Heart left ventricle (tissue), 16 donors: ENCODE measurements at regions not wholly inside any gene's neighbourhood (a gene's known extent, or its start where the extent isn't known, plus 50 kb on each side); places are given as distances from the start of the nearest gene placed in this dataset.

Experiments
- ATAC-seq, 4 donors: fragments of 200-7000 bp; cut with Tn5 transposase; one replicate each; pipeline ENCODE4 v1.9.1; 2020 to 2022; ENCODE audit warnings: moderate library complexity in 4 of 4, mild to moderate bottlenecking in 3 of 4, moderate number of reproducible peaks in 1 of 4
- DNase-seq, 5 donors: peaks; one replicate each; pipeline ENCODE4 v3.0.0-alpha.2; 2020
- H3K27ac ChIP-seq, 12 donors: fragments of 200-600 bp; sonication (generic) in 4 of 12; one replicate each; pipeline versions ENCODE4 v1.5.0 to v1.8.0; 2016 to 2022; ENCODE audit warnings: mild to moderate bottlenecking in 2 of 12
- H3K27me3 ChIP-seq, 9 donors: fragments of 200-600 bp; sonication (generic) in 2 of 9; one replicate each; pipeline versions ENCODE4 v1.5.1 to v1.8.0; 2016 to 2022; ENCODE audit warnings: mild to moderate bottlenecking in 3 of 9
- H3K36me3 ChIP-seq, 9 donors: fragments of 200-600 bp; sonication (generic) in 2 of 9; one replicate each; pipeline versions ENCODE4 v1.5.0 to v1.8.0; 2018 to 2022; ENCODE audit warnings: mild to moderate bottlenecking in 2 of 9
- H3K4me1 ChIP-seq, 12 donors: fragments of 200-600 bp; sonication (generic) in 4 of 12; one replicate each; pipeline versions ENCODE4 v1.5.0 to v1.8.0; 2016 to 2022; ENCODE audit warnings: mild to moderate bottlenecking in 3 of 12
- H3K4me3 ChIP-seq, 12 donors: fragments of 200-600 bp; sonication (generic) in 4 of 12; one replicate each; pipeline versions ENCODE4 v1.5.0 to v1.8.0; 2017 to 2022; ENCODE audit warnings: mild to moderate bottlenecking in 9 of 12, moderate library complexity in 4 of 12
- H3K9me3 ChIP-seq, 12 donors: fragments of 200-600 bp; sonication (generic) in 4 of 12; one replicate each; pipeline versions ENCODE4 v1.5.0 to v1.8.0; 2016 to 2022; ENCODE audit warnings: mild to moderate bottlenecking in 1 of 12
- POLR2A ChIP-seq, 2 donors: fragments of 450-650 bp; IDR thresholded peaks; one replicate each; pipeline ENCODE4 v1.6.1; 2017; ENCODE audit warnings: antibody characterized with exemption in 2 of 2, mild to moderate bottlenecking in 2 of 2, moderate library complexity in 2 of 2
- WGBS, 4 donors: extraction: QIAGEN DNeasy Blood & Tissue Kit in 2 of 4; methylation state at CpG; one replicate each; pipeline versions ENCODE4 v1.1.5 to v1.1.7; 2013 to 2018; 5-methylcytosine and 5-hydroxymethylcytosine counted together
- intact Hi-C, 10 donors: fragments of 100-400 bp; cut with DNase I; formaldehyde crosslinking; loops; one replicate each; pipeline versions ENCODE4 v1.11.1 to v1.14.2; 2022
- TF ChIP-seq, protein P1 (sequence below), 12 donors: fragments of 200-600 bp; sonication (generic) in 4 of 12; IDR thresholded peaks; one replicate each; pipeline versions ENCODE4 v1.5.0 to v1.8.0; 2018 to 2022; ENCODE audit warnings: antibody characterized with exemption in 12 of 12, mild to moderate bottlenecking in 5 of 12
- donor health status: ischemic (EF 13 %, LVEDD 7.1; RV severe dilation, severe dysfunction).
- donor health status: healthy with polysubstance abuse.
- donor health status: DM: no; HTN: yes; CAD: no.
- donor health status: DM: no; HTN: no; CAD: no.
- donor health status: ischemic (EF 25% LVEDD 6.9; RV normal size, moderate dysfunction).
- donor health status: ischemic (EF 25% LVEDD 5.7; RV mildly dilated, moderate dysfunction).
- donor health status: healthy.
- donor health status: DM: yes; HTN: yes; CAD: no.
- donor health status: ischemic (EF 35%, LVEDD 5.7; RV mildly dilated, moderate dysfunction).
- donor health status: nonischemic (EF 11% LVEDD 7.7; RV severe dilation, severe dysfunction).
- donor health status: DM: yes; HTN: yes; CAD: no.
- donor health status: PGD.
- donor health status: ischemic (EF 29% LVEDD 5.4; RV normal size, mild dysfunction).
- donor health status: nonischemic (EF 23%, LVEDD 6.1; RV moderate dilation, normal function).

DNA sequence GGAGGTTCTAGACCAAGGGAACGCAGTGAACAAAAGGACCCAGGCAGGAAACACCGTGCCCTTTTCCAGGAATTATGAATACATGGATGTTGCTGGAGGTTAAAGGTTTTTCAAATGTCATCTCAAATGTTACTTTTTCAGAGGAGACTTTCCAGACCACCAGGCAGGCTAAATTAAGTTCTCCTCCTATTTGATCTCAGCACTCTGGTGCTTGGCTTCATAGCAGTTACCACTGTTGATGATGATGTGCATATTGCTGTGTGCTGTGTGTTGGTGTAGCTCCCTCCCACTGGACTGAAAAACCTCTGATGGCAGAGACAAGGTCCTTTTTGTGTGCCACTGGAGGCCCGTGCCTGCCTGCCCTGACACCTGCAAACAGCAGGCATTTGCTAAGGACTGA lies 137.3 kb upstream of the PTPRM start:
- intact Hi-C loops, result loop anchor here in 2 of 10 donors (5.0 to 10.0 kb wide), 2 partner anchors 53 to 55 kb away; no protein-coding TSS in a partner anchor
- 77 to 84% (median 82%) methylated on average over 3 of the region's 3 CpGs for WGBS, 4 donors
- DNase-seq, result no peak

DNA sequence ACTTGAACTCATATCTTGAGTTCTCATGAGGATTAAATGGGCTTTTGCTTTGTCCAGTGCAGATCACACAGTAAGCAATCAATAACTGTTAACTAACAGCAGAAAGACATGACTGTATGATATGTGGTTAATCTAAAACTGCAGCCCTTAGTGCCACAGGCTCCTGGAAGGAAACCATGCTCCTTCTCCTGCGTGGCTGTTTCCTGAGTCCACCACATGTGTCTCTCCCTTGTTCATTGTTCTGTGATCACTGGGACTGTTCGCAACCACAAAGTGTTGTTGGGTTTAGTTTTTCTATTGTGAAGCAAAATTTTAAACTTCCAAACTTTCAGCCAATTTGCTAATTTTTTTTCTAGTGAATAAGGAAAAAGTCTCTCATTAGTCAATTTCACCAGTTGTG lies 130.9 kb upstream of the PTPRM start:
- ATAC-seq (no peak), DNase-seq (no peak)
- intact Hi-C loops, result loop anchor here in 1 of 10 donors (10.0 kb wide), 1 partner anchor 61 kb away; no protein-coding TSS in a partner anchor
- Histone ChIP-seq H3K36me3 (no peaks in the 10 kb centered on the region), H3K4me3 (no peak overlapping the region), H3K27ac (no peak overlapping the region), H3K27me3 (no peaks in the 10 kb centered on the region), H3K4me1 (no peaks in the 10 kb centered on the region), H3K9me3 (no peaks in the 10 kb centered on the region)
- TF ChIP-seq, protein P1, sequence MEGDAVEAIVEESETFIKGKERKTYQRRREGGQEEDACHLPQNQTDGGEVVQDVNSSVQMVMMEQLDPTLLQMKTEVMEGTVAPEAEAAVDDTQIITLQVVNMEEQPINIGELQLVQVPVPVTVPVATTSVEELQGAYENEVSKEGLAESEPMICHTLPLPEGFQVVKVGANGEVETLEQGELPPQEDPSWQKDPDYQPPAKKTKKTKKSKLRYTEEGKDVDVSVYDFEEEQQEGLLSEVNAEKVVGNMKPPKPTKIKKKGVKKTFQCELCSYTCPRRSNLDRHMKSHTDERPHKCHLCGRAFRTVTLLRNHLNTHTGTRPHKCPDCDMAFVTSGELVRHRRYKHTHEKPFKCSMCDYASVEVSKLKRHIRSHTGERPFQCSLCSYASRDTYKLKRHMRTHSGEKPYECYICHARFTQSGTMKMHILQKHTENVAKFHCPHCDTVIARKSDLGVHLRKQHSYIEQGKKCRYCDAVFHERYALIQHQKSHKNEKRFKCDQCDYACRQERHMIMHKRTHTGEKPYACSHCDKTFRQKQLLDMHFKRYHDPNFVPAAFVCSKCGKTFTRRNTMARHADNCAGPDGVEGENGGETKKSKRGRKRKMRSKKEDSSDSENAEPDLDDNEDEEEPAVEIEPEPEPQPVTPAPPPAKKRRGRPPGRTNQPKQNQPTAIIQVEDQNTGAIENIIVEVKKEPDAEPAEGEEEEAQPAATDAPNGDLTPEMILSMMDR (IDR thresholded peaks at IDR 0.05), result no peak
- no peak for TF ChIP-seq POLR2A (IDR thresholded peaks at IDR 0.05)
- 63 to 77% (median 74%) methylated on average over 2 of the region's 2 CpGs for WGBS, 4 donors

More for the DNA sequence above, 137.3 kb upstream of the PTPRM start:
- no peak for ATAC-seq
- TF ChIP-seq POLR2A (IDR thresholded peaks at IDR 0.05), result no peak
- TF ChIP-seq, protein P1 (IDR thresholded peaks at IDR 0.05), result no peak
- Histone ChIP-seq H3K4me3 (no peak overlapping the region), H3K9me3 (peaks cover 0 to 4% (median 0%) of the 10 kb centered on the region in 12 donors), H3K36me3 (no peaks in the 10 kb centered on the region), H3K4me1 (no peaks in the 10 kb centered on the region), H3K27me3 (no peaks in the 10 kb centered on the region), H3K27ac (no peak overlapping the region)

DNA sequence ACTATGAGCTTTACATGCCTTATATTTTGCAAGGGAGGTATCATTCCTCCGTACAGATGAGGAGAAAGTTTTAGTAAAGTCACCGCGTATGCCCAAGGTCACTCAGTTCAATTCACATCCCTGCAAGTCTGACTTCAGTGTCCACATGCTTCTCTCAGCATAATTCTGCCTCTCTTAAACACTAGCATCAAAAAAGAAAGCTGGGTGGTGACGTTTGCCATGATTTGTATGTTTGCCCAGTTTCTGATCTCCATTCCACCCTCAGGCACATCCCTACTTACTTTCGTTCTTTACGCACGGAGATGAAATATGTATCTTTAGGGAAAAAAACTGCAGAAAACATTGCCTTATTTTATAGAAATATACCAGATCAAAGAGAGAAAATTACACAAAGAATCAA lies 129.2 kb upstream of the PTPRM start:
- no peak for ATAC-seq
- Histone ChIP-seq H3K27me3 (no peaks in the 10 kb centered on the region), H3K36me3 (no peaks in the 10 kb centered on the region), H3K27ac (no peak overlapping the region), H3K9me3 (no peaks in the 10 kb centered on the region), H3K4me1 (no peaks in the 10 kb centered on the region), H3K4me3 (no peak overlapping the region)
- WGBS, 4 donors, result 71 to 87% (median 78%) methylated on average over 7 of the region's 7 CpGs
- no peak for DNase-seq
- intact Hi-C loops, result loop anchor here in 1 of 10 donors (10.0 kb wide), 1 partner anchor 63 kb away; no protein-coding TSS in a partner anchor
- TF ChIP-seq, protein P1 (IDR thresholded peaks at IDR 0.05), result no peak
- TF ChIP-seq POLR2A (IDR thresholded peaks at IDR 0.05), result no peak

DNA sequence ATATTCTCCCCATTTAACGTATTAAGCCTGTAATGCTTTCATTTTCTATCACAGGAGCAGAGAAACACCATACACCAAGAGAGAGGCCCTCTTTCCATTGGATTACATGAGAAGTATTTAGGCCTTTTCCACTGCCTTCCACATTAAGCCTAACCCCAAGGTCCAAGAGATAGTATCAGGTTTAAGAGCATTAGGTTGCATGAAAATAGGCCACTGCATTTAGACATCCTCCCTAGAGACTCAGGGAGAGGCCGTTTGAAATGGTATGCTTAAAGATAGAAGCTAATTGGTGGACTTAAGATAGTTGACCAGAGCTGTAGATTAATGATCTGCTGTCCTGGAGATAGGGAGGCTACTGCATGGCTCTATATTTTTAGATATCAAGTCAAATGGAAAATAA lies 128.5 kb upstream of the PTPRM start:
- Histone ChIP-seq H3K4me1 (no peaks in the 10 kb centered on the region), H3K4me3 (no peak overlapping the region), H3K27ac (no peak overlapping the region), H3K36me3 (no peaks in the 10 kb centered on the region), H3K9me3 (no peaks in the 10 kb centered on the region), H3K27me3 (no peaks in the 10 kb centered on the region)
- ATAC-seq (no peak), DNase-seq (no peak)
- intact Hi-C loops, result loop anchor here in 1 of 10 donors (10.0 kb wide), 1 partner anchor 64 kb away; no protein-coding TSS in a partner anchor
- TF ChIP-seq POLR2A (IDR thresholded peaks at IDR 0.05), result no peak
- TF ChIP-seq, protein P1 (IDR thresholded peaks at IDR 0.05), result no peak
- 38 to 57% (median 45%) methylated on average over 2 of the region's 2 CpGs for WGBS, 4 donors
